HG02970 (cell line): ENCODE measurements at regions not wholly inside any gene's neighbourhood (a gene's known extent, or its start where the extent isn't known, plus 50 kb on each side); places are given as distances from the start of the nearest gene placed in this dataset.
"Not testable (repeated sequence)": the region's sequence is repeated elsewhere in the genome, so short reads cannot be mapped to it uniquely, and the experiment has no call there.

Experiments used
- ATAC-seq: cut with Tn5 transposase; IDR thresholded peaks from one replicate; pipeline ENCODE4 v1.9.1; 2021; ENCODE audit warnings: mild to moderate bottlenecking, moderate library complexity, moderate number of reproducible peaks; ENCODE audit not compliant: unreplicated experiment, low FRiP score

DNA sequence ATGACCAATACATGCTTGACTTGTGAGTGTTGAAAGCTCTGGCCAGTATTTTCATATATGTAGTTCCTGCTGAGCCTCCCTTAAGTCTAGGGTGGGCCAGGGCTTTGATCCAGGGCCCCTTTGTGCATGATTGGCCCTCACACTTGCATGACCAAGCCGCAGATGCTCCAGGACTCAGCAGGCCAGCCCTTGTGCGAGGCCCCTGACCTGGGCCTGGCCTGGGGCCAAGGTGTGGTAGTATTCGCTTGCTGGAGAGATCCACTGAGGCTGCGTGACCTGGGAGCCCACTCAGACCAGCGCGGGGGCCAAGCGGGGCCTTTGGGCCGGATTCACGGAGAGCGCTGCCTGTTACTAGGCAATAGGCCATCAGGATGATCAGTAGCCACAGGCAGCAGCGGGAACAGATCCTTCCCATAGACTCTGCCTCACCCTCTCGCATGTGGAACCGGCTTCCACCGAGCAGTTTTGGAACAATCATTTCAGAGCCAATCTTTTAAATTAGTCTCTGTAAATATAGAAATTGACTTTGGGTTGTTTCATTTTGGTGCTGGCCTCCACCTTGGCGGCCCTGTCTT, 79.0 kb upstream of the PTCH1 start:
- no peak for ATAC-seq

DNA sequence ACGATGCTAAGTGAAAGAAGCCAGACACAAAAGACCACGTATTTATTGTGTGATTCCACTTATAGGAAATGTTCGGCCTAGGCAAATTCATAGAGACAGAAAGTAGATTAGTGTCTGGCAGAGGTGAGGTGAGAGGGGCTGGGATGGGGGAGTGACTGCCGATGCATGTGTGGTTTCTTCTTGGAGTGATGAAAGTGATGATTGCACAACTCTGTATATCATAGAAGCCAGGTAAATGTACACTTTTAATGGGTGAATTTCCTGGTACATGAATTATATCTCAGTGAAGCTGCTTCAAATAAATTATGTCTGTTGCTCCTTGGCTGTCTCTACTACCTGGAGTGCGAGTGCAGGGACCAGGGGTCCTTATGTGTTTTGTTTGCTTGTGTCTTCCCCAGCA, 76.2 kb upstream of the PTCH1 start:
- no peak for ATAC-seq

DNA sequence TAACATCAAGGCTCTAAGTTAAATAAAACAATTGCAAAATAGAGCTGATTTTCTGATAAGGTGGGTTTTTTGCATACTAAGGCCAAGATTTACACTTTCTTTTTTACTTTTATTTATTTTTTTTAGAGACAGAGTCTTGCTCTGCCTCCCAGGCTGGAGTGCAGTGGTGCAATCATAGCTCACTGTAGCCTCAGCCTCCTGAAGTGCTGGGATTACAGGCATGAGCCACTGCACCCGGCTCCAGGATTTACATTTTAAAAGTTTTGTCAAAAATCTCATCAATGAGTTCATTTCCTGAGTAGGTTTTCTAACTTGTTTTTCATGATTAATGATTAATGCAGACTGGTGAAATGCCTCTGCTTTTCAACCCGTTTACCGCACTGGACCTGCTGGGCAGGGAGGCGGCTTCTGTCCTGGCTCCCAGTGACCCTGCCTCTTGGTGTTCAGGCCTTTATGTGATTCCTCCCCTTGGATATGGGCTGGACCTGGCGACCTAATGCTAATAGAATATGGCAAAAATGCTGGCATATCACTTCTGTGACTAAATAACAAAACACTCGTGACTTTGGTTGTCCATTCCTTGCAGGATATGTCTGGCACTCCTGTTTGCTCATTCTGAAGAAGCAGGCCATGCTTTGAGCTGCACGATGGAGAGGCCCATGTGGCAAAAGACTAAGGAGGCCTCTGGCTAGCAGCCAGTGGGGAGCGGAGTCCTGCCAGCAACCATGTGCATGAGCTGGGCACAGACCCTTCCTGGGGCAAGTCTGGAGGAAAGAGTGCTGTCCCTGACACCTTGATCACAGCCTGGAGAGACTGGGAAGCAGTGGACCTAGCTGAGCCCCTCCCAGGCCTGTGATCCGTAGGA, 72.2 kb upstream of the PTCH1 start:
- ATAC-seq, result no peak

DNA sequence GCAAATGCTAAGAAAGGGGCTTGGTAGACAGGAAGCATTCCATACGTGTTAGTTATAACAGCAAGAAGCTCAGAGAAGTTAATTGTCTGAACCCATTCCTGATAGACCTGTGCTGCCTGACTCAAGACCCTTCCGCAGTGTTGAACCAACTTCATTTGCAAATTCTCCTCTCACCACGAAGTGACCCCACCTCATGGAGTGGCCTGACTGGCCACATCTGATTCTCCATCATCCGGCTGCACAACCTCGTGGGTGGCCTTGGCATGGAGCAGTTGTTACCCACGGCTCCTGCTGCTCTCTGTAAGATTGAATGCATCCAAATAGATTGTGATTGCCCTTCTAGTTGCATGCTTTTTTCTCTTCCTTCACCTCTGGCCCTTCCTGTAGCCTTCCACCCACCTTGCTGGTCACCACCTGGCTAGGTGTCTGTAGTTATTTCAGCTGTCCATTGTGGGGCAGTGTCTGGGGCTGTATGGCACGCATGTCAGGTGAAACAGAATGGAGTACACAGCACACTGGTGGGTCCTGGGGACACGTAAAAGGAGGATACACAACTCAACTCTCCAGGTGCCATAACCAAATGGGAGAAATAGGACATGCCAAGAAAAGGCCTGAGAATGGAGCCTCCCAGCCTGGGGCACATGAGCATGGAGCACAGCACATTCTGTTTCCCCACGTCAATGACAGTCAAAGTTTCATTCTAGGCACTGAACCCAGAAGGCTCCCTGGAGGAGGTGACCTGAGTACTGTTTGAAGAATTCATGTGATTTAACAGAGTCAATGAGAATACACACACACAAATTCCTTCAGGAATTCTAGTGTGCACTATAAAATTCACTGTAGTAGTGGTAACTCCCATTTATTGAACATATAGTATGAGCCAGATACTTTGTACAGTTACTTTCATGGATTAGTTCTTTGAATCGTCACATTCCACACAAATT, 70.5 kb upstream of the PTCH1 start:
- ATAC-seq, result no peak

DNA sequence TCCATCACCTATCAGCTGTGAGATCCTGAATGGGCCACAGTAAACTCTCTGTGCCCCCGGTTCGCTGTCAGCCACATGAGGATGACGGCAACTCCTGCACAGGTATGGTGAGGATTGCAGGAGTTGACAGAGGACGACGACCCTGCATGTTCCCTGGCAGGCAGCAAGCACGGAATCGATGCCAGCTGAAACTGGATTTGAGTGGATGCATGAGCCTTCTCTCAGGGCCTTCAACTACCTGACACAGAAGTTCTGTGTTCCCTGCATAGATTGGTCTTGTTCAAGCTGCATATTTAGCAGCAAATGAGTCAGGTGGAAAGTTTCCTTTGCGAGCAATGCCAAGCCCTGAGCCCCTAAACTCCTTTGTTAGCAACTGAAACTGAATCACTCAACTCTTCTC, 69.6 kb upstream of the PTCH1 start:
- no peak for ATAC-seq

DNA sequence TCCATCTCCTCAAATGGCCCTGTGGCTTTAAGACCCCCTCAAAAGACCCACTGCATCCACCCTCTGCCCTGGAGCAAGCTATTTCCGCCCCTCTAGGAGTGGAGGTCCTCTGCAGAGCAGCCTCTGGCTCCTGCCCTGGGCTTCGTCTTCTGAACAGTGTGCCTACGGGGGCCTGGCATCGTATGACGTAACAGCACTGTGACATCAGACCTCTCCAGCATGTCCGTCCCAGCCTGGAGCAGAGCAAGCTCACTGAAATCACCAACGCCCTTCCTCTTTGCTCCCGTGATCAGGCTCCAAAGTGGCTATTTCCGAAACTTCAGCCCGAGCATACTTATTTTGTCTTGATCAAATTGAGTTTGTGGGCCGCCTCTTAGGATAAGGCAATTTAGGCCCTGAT, 69.1 kb upstream of the PTCH1 start:
- no peak for ATAC-seq

DNA sequence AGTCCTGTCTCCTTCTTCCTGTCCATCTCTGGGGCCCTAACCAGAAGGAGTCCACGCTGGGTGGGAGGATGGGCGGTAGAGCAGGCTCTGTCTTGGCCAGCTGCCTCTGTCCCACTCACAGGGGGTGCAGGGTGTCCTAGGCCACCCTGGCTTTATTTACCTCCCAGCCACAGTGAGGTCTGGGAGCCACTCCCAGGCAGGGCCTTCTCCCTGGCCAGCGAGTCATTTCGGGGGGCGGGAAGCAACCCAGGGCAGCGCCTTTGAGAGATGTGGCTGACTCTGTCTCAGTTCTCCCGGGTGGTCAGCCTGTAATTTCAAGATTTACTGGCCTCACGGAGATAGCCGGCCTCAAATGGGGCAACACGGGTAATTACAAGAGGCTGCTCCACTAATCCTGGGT, 67.4 kb upstream of the PTCH1 start:
- ATAC-seq, result no peak

DNA sequence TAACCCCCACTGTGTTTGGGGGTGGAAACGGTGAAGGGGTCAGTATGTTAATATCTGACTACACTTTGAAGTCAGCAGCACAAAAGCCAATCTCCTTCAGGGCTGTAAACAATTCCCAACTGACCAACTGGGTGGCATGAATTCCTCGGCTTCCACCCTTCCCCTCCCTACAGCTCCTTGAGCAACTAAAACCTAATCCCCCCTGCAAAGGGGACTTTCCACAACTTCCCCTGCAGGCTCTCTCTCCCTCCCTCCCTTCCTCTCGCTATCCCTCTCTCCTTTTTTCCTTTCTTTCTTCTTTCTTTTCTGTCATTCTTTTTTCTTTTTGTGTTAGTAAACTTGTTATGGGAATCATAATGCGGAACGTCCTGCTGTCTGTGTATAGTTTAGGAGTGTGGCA, 65.1 kb upstream of the PTCH1 start:
- ATAC-seq, result no peak

DNA sequence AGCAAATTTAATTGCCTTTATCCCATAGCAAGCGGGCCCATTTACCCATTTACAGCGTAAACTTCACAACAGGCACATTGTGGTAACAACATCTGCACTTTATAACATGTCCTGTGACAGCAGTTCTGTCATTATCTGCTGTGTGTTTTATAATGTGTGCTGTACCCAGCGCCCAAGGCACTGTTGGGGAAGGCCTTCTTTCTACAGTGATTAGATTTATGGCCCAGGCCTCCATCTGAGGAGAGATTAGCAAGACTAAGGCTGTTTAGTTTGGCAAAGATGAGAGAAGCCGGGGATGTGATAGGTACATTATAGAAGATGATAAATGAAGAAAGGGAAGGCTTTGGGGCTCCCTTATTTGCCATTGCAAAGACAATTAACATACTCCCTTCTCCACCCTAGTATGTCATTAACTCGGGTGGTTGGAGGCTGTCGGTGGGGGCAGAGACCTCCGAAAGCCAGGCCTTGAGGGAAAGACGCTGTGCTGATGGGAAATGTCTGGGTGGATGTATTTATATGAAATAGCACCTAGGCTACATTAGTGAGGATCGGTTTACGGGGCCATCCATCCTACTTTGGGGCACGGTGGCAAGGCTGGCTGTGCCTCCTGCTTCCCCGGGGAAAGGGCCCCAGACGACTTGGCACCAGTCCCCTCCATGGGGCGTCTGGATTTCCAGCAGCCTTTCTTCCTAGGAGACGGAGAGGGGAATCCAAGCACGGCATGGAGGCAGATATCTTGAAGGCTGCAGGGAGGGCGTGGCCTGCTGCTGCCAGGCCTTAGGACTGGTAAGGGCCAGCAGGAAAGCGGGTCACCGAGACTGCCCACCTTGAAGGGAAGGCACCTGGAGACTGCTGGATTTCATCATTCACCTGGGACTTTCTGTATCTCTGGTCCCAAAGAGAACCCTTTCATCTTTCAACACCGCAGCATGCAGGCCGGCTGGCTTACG, 64.3 kb upstream of the PTCH1 start:
- ATAC-seq, result no peak

DNA sequence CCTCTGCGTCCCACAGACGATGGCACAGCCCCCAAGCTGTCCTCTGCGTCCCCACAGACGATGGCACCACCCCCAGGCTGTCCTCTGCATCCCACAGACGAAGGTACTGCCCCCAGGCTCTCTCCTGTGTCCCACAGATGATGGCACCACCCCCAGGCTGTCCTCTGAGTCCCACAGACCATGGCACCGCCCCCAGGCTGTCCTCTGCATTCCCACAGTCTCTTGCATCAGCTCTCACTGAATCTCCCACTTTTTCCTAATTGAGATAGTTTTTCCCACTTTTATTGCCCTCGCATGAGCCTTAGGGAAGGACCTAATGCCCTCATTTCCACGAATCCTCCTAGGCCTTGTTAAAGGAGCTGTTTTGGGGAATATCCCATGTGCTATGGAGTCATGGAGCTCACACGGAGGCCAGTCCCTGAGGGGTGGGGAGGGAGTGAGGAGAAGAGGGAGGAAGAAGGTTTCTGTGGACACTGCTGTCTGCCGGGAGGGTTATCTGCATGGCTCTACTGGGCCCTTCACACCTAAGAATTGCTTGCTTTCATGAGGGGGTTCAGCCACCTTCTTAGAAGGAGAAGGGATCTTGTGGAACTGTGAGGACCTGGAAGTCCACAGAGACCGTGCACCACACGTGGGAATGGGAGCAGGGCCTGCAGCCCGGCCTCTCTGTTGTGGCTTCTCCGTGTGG, 58.2 kb upstream of the PTCH1 start:
- no peak for ATAC-seq

DNA sequence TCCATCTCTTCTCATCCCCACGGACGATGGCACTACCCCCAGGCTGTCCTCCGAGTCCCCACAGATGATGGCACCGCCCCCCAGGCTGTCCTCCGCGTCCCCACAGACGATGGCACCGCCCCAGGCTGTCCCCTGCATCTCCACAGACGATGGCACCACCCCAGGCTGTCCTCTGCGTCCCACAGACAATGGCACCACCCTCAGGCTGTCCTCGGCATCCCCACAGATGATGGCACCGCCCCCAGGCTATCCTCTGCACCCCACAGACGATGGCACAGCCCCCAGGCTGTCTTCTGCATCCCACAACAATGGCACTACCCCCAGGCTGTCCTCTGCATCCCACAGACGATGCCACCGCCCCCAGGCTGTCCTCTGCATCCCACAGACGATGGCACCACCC, 57.4 kb upstream of the PTCH1 start:
- ATAC-seq, result no peak

DNA sequence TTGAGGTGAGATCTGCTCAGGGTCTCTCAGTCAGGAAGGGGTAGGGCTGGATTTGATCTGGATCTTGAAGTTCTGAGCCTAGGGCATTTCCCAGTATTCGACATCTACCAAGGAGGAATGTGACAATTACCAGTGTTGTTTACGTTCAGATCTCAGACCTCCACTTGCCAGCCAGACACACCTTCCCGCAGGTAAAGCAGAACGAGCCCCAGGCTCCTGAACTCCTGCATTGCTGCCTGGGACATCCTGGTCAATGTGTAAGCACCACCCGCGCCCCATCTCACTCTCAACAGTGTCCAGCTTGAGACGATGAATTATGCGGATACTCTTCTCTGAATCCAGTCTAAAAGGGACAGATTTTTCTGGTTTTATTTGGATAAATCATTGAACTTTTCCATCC, 56.7 kb upstream of the PTCH1 start:
- no peak for ATAC-seq

DNA sequence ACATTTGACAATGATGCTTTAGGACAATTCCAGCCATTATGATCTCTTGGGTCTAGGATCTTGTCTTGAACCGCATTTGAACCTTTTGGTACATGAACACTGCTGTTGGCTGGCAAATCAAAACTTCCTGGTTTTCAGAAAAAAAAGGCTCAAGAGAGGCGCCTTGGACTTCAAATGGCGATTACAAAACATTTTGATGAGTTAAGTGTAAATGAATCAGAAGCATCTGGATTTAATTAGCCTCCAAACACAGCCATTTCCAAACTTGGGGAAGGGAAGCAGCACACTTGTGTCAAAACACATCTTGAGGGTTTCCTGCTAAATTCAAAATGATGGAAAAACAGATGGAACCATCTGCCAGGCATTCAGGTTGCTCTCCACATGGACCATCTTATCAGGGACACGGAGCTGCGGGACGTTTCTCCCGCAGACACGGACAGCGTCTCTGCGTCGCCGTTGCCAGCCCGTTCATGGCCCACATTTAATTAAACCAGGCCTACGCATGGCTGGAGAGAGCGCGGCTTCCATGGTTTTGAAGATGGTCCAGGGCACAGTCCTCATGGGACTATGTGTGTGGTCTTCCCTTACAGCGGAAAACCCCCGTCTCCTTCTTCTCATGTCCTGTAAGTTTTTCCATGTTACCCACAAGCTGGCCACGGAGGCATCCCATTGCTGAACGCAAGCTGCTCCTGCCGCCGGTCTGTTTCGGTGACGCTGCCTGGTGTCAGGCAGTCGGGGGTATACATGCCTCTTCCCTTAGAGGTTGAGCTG, 55.8 kb upstream of the PTCH1 start:
- ATAC-seq, result no peak

DNA sequence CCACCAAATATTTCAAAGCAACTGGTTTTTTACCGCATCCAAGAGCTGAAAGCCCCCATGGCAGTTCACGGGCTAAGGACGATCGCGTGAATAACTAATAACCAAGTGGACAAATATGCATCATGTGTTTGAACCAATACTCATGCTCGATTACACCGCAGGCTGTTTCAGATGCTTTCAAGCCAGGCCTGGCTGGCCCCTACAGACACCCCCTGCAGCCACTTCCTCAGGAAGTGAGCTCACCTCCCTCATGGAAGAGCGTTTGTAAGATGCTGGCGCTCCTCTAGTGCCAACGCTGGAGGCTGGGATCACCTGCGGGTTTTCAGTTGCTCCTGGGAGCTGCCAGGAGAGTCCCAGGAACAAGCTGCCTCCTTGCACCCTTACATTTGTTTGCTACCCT, 53.9 kb upstream of the PTCH1 start:
- no peak for ATAC-seq

DNA sequence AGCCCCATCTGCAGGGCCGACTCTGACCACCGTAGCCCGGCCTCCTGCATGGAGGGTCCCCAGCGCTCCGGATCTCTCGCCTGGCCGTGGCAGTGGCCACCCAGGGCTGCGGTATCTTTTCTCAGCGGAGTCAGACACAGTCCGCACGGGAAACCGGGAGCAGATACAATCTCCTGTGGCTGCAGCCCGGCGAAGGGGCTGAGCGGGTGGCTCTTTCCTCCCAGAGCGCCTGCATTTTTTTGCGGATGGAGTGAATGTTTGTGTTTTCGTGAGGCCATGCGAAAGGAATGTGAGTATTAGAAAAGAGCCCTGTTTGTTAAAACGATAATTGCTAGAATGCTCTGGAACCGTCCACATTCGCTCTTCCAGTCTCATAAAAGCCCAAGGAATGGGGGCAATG, 53.4 kb upstream of the PTCH1 start:
- ATAC-seq, result no peak

DNA sequence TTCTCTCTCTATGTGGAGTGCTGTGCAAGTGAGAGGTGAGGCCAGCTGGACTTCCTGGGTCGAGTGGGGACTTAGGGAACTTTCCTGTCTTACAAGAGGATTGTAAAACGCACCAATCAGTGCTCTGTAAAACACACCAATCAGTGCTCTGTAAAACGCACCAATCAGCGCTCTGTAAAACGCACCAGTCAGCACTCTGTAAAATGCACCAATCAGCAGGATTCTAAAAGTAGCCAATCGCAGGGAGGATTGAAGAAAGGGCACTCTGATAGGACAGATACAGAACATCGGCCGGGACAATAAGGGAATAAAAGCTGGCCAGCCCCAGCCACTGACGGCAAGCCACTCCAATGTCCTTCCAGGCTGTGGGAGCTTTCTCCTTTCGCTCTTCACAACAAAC, 52.0 kb upstream of the PTCH1 start:
- ATAC-seq, result not testable (repeated sequence)
